ENCODE measurements at regions not wholly inside any gene's neighbourhood (a gene's known extent, or its start where the extent isn't known, plus 50 kb on each side); places are given as distances from the start of the nearest gene placed in this dataset.

DNA sequence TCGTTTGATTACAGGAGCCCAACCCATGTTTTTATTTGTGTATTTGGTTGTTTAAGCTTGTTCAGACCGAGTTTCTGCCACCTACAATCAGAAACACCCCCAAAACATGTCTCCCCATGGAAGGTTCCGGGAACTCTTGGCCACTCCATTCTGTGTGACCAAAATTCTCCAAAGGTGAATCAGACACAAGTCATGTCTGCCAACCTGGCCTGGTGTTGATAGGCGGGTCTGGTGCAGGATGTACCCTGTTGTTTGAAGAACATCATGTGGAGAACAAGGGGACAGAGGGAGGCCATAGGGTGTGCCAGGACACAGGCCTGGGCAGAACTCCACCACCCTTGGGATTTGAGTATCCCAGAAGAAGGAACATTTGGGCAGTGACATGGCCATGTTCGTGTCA lies 147.1 kb upstream of the MYL2 start:
- no peak for TF ChIP-seq POLR2A (IDR thresholded peaks at IDR 0.05)
- TF ChIP-seq, protein P1, sequence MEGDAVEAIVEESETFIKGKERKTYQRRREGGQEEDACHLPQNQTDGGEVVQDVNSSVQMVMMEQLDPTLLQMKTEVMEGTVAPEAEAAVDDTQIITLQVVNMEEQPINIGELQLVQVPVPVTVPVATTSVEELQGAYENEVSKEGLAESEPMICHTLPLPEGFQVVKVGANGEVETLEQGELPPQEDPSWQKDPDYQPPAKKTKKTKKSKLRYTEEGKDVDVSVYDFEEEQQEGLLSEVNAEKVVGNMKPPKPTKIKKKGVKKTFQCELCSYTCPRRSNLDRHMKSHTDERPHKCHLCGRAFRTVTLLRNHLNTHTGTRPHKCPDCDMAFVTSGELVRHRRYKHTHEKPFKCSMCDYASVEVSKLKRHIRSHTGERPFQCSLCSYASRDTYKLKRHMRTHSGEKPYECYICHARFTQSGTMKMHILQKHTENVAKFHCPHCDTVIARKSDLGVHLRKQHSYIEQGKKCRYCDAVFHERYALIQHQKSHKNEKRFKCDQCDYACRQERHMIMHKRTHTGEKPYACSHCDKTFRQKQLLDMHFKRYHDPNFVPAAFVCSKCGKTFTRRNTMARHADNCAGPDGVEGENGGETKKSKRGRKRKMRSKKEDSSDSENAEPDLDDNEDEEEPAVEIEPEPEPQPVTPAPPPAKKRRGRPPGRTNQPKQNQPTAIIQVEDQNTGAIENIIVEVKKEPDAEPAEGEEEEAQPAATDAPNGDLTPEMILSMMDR (IDR thresholded peaks at IDR 0.05) = no peak

All from heart left ventricle (tissue), 13 donors.